HG02943 (cell line): ENCODE measurements at regions not wholly inside any gene's neighbourhood (a gene's known extent, or its start where the extent isn't known, plus 50 kb on each side); places are given as distances from the start of the nearest gene placed in this dataset.
"Not testable (repeated sequence)": the region's sequence is repeated elsewhere in the genome, so short reads cannot be mapped to it uniquely, and the experiment has no call there.

ENCODE experiments used
- ATAC-seq: cut with Tn5 transposase; IDR thresholded peaks from one replicate; pipeline ENCODE4 v1.9.1; 2021; ENCODE audit warnings: mild to moderate bottlenecking, low read depth, moderate library complexity; ENCODE audit not compliant: unreplicated experiment

DNA sequence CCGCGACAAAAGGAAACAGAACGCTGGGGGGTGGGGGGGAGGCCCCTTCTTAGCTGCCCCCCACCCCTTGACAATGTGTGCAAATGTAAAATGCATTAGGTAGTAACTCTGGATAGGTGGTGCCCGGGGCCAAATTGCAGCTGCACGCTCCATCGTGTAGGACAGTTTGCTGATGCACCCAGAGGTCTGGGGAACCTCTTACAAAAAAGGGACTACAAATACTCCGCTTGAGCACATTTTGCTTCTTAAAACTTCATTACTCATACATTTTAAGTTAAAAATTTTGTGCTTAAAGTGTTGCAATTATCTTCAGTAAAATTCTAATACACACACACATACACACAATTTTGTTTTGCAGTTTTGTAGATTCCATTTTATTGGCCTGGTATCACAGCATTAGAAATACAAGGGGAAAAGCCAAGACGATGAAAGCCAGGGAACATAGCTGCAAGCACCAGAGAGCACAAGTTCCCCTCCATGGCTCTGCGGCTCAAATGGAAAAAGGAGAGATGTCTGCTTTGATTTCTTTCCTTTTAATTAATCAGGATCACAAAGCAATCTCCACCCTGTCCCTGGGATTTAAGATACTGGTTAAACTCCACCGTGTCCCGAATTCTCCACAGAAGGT lies 582.1 kb downstream of the ZEB2 start:
- no peak for ATAC-seq

DNA sequence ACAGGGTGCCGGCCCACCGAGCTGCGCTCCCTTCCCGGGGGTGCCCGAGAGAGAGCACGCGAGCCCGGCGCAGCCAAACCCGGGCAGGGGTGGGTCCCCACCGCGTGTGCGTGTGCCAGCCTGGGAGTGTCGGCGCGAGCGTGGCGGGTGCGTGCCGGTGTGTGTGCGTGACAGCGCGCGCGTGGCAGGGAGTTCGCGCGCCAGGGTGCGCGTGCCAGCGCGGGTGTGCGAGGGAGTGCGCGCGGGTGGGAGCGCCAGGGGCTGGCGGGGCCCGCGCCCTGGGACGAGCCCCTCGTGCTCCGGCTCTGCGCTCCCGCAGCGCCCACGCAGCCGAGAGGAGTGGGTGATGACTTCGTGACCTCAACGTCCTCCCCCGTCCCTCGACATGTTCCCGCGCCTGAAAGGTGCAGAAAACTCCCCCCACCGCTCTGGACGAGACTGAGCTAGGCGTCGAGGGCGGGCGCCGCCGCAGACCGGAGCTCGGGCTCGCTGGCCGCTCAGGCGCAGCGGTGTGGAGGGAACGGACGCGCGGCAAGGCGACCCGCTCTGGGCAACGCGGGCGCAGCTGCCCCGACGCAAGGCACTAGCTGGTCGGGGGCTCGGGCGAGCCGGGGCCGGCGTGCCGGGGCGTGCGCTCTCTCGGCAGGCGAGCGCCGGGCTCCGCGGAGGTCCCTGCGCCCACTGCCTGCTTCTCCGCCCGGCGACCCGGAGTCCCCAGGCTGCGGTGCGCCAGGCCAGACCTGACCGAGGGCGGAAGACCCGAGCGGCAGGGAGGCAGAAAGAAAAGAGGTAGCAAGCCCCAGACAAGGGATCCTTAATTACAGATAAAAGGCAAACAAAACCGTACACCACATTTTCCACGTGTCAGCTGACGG lies 582.8 kb downstream of the ZEB2 start:
- ATAC-seq: peak; percentile 67

DNA sequence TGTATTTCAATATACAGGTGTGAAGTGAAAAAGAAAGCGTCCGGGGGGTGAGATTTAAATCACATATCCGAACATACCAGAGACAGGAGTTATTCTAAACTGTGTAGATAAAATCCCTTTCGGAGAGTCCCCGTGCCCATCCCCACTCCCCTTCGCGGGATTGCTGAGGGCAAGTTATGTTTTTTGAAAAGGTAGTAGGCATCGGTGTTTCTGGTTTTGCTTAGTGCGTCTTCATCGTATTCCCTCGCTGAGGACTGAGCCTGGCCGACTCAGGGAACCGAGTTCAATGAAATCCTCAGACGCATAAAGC lies 583.4 kb downstream of the ZEB2 start:
- ATAC-seq: no peak

DNA sequence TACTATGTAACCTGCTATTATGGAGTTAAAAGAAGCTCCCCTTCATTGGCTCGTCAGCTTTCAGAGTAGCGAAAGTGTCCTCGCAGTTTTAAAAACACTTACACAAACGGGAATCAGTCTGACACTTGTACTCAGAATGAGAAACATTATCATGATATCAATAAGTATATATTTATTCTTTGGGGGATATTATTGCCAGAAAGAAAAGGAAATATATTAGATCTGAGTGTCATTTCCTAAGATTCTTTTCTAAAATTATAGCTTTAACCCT lies 584.5 kb downstream of the ZEB2 start:
- no peak for ATAC-seq

DNA sequence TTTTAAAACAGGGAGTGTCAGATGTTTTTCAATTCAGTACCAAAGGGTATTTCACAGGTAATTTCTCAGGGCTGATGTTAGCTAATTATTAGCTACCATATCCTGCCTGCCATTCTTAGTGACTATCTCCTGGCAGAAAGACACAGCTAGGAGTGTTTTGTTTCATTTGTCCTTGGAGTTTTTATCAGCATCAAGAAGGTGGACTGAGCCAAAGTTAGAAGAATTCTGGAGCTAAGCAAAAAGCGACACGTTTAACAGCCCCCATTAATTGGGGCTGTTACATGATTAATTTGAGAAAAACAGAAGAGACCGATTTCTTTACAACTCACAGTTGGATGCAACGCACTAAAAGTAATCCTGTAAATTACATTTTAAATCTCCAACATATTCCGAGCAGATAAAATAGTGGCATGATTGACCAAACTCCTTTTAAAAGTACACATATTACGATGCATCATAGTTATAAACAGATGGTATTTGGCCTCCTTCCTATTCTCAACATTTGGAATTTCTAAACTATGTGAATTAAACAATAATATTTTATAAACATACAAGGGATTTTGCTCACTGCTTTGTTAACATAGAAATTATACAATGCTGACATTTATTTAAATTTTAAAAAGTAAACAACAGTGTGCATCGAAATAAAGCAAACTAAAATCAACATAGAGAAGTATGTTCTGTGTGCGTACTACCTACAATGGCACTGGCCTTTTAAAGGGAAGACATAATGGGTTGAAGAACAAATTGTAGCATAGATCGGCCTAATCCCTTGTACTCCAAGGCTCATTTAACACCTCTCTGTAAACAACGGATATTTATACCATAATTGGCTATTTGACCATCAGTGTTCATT lies 585.1 kb downstream of the ZEB2 start:
- no peak for ATAC-seq

DNA sequence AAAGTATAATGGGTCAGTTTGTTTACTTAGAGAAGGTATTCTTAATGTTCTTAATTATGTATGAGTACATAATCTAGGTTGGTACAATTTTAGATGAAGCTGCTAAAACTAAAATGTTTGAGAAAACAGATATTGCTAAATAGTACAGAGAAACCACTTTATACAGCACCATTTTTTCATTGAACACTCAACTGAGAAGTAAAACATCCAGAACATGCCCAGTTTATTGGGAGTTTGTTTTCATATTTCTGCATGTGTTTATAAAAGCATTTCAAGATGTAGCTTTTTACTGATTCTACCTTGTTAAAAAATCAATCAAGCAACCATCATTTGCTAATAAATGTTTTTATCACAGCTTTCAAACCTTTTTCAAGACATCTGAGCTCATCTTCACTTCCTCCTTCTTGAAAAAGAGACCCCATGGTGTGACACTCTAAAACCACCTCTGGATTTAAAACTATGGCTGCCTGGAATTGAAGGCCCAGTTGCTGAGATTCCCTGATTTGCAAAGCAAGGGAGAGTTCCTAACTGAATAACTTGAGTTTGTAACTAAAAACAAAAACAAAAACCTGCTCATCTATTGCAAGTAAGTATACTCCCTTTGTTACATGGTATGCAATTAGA lies 585.9 kb downstream of the ZEB2 start:
- no peak for ATAC-seq

DNA sequence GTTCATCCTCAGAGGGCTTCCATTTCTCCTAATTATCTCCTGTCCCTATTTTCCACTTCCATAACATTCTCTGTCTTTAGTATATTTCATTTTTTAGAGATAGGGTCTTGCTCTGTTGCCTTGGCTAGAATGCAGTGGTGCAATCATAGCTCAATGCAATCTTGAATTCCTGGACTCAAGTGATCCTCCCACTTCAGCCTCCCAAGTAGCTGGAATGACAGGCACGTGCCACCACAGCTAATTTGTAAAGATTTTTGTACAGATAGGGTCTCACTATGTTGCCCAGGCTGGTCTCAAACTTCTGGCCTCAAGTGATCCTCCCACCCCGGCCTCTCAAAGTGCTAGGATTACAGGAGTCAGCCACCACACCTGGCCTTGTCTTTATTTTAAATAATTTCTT lies 589.0 kb downstream of the ZEB2 start:
- ATAC-seq: no peak

DNA sequence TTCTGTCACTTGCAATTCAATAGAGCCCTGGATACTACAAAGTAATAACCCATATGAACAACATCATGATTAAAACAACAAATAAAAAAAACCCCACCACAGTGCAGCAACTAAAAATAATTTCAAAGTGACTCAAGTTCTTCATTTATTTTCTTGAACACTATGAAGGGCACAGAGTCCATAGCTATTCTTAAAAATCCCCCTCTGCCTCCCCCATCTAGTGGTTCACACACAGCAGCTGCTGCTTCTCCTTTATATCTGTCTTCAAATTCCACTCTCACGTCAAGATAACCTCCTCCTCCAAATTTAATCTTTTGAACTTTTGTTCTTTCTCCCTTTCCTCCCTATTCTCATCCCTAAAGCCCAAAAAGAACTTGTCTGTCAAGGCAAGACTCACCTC lies 591.3 kb downstream of the ZEB2 start:
- ATAC-seq: no peak

DNA sequence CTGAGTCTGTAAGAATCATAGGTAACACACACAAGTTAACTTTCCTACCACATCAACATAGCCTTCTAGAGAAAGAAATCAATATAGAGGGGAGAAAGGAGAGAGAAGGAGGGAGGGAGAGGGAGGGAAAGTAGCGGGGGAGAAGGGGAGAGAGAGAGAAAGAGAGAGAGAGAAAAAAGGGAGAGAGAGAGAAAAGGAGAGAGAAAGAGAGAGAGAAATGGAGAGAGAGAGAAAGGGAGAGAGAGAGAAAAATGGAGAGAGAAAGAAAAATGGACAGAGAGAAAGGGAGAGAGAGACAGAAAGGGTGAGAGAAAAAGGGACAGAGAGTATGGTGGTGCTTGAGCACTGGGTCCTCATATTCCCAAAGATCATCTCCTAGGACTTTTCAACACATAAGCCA lies 591.7 kb downstream of the ZEB2 start:
- ATAC-seq: no peak

DNA sequence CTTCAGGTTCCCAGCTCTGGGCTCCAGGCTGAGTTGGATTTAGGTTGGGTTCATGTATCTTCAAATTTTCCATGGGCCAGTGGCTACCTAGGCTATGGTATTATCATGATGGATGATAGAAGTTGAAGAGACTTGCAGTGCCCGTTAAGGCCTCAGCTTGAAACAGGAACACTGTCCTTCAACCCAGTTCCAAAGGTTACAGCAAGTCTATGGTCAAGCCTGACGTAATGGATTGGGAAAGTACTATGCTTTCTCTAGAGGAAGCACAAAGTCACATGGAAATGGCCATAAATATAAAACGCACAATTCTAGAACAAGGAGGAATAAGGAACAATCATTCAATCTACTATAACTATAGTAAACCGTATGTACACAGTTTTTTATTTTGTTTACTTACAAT lies 593.2 kb downstream of the ZEB2 start:
- ATAC-seq: no peak

DNA sequence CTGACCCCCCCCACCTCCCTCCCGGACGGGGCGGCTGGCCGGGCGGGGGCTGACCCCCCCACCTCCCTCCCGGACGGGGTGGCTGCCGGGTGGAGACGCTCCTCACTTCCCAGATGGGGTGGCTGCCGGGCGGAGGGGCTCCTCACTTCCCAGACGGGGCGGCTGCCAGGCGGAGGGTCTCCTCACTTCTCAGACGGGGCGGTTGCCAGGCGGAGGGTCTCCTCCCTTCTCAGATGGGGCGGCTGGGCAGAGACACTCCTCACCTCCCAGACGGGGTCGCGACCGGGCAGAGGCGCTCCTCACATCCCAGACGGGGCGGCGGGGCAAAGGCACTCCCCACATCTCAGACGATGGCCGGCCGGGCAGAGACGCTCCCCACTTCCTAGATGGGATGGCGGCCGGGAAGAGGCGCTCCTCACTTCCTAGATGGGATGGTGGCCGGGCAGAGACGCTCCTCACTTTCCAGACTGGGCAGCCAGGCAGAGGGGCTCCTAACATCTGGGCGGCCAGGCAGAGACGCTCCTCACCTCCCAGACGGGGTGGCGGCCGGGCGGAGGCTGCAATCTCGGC lies 597.6 kb downstream of the ZEB2 start:
- not testable (repeated sequence) for ATAC-seq

DNA sequence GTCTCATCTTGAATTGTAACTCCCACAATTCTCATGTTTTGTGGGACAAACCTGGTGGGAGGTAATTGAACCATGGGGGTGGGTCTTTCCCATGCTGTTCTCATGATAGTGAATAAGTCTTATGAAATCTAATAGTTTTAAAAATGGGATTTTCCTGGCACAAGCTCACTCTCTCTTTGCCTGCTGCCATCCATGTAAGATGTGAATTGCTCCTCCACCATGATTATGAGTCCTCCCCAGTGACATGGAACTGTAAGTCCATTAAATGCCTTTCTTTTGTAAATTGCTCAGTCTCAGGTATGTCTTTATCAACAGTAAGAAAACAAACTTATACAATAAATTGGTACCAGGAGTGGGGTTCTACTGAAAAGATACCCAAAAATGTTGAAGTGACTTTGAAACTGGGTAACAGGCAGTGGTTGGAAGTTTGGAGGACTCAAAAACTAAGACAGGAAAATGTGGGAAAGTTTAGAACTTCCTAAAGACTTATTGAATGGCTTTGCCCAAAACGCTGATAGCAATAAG lies 601.4 kb downstream of the ZEB2 start:
- ATAC-seq: no peak

DNA sequence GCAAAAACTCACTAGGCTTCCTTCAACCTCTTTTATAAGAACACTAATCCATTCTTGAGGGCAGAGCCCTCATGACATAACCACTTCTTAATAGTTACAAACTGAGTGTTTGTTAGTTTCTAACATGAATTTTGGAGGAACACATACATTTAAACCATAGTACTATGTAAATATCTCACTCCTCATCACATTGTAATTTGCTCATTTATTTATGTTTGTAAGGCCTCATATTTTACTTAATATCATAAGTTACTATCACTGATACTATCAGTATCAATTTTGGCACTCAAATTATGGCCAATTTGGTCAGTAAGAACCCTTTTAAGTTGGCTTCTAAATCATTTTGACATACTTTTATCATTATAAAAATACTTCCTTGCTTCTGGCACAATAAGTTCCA lies 603.1 kb downstream of the ZEB2 start:
- ATAC-seq: no peak

DNA sequence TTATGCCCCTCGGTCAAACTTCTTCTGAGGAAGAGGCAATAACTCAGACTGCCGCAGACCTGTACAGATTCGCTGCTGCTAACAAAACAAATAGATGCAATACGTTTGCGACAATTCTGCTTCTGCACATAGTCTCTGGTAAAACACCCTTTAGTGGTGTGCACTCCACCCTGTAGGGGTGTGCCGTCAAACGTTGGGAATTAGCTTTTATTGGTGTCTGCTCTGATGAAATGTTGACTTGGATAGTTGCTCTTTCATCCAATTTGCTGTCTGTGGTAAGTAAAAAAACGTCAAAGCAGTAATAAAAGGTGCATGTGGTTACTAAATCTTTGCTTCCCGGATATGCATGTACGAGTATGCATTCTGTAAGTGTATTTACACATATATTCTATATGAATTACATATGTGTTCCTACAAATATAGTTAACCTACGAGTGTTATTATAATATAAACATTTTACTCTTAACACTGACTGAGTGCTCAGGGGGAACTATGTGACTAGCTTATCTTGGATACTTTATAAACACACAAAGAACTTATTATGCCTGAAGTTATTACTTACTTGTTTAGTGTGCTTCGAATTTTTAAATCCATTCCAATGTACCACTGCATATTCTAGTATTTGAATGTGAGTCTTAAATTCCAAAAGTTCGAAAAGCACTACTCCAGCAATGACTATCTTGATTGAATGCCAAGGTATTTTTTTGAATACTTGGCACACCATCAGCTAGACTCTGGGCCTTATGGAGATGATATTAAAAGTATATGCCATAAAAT lies 610.2 kb downstream of the ZEB2 start:
- ATAC-seq: no peak

DNA sequence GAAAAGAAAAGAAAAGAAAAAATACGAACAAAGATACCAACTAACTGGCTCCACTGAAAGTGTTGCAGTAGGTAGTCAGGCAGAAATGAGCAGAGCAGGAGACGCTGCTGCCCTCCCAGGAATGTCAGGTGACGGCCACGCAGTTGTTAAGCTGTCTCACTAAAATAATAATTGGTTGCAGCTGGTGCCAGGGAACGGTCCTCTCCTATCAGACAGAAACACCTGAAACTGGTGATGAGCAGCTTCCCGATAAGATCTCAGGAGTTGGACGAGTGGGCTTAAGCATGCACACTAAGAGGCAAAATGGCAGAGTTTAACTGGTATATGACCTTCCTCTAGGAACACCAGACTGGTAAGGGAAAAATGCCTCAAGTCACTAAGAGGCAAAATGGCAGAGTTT lies 611.1 kb downstream of the ZEB2 start:
- no peak for ATAC-seq

DNA sequence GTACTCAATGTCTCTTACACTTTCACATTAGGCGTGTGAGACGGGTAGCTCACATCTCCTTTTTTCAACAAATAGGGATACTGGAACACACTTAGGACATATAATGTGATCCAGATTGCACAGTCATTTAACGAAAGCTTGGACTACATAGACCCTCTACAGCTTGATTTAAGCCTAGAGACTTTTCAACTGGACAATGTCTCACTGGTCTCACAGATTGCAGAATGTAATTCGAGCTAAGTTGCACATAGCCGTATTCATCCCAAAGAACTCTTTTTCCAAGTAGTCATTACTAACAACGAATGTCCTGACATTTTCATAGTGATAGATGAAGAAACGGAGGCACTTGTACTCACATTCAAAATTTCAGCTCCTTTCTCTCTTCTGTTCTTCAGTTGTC lies 612.1 kb downstream of the ZEB2 start:
- no peak for ATAC-seq

DNA sequence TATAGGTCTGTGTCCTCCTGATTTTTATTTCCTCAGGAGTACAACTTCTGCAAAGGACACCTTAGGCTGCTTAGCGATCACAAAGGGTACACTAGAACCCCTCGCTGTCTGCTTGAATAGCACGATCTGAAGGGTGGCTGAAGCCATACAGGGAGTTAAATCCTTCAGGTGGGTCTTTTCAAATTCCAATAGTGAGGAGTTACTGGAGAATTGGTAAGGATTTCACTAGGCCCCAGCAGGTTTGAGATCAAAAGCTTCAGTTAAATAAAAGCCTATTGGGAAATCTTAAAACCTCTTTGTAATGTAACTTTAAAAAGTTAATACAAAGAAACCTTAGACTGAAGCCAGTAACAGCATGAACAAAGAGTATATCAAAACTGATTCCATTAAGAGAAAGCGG lies 613.1 kb downstream of the ZEB2 start:
- ATAC-seq: no peak

DNA sequence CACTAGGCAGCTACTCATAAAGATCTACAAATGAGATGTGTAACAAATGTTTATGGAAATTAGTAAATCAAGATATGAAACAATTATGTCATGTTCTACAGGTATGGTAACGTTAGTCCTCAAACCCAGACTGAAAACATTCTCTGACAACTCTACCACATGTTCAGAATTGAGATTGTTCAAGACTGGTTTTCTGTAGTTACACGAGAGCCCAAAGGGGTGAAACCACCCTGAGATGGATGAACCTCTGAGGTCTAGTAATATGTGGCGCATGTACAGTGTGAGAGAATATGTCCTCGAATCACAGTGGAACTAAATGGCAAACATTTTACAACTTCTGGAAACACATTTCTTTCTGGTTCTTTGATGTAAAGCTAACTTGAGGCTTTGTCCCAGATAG lies 614.3 kb downstream of the ZEB2 start:
- ATAC-seq: no peak

DNA sequence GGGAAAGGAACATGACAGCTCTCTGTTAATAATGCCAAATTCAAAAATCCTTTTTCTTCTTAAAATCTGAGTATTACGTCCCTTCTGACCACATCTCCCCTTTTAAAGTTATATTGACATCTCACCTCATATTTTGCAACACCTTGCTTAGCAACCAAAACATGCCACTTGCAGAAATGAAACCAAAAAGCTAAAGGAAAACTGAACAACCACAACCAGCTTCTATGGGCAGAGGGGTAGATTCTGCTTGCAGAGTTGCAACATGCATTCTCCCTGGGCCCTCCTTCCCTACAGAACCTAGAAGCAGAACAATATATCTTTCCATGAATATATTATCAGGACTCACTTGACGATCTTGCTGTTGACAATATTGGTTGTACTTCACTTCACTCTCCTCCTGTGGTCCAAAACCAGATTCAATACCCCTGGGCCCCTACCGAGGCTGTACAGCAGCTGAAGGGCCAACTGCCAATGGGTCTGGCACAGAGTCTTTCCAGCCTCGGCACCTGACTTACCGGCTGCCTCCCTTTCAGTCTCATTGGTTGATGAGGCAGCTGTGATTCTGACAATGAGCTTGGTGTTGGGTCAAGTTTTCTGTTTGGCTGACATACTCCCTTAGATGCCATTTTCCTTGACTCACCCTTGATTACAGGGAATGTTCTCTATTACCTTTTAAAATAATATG lies 616.6 kb downstream of the ZEB2 start:
- no peak for ATAC-seq
